SW480 (cell line): ENCODE measurements at regions not wholly inside any gene's neighbourhood (a gene's known extent, or its start where the extent isn't known, plus 50 kb on each side); places are given as distances from the start of the nearest gene placed in this dataset.
"Not testable (repeated sequence)": the region's sequence is repeated elsewhere in the genome, so short reads cannot be mapped to it uniquely, and the experiment has no call there.

ENCODE experiments used
- DNase-seq: peaks from one replicate; pipeline ENCODE4 v3.0.0-alpha.2; 2016; ENCODE audit warnings: low spot score

- DNase-seq: no peak
These were observed 484.2 kb upstream of the SOX9 start for GRCh38 chr17:71636644-71637043.

- DNase-seq: no peak
These were observed 482.2 kb upstream of the SOX9 start for GRCh38 chr17:71638668-71639067.

GRCh38 chr17:71639865-71640264 is 481.0 kb upstream of the SOX9 start:
- DNase-seq: no peak

GRCh38 chr17:71646890-71647289 is 473.9 kb upstream of the SOX9 start:
- not testable (repeated sequence) for DNase-seq

- not testable (repeated sequence) for DNase-seq
These were observed 472.5 kb upstream of the SOX9 start for GRCh38 chr17:71648342-71648741.

DNA sequence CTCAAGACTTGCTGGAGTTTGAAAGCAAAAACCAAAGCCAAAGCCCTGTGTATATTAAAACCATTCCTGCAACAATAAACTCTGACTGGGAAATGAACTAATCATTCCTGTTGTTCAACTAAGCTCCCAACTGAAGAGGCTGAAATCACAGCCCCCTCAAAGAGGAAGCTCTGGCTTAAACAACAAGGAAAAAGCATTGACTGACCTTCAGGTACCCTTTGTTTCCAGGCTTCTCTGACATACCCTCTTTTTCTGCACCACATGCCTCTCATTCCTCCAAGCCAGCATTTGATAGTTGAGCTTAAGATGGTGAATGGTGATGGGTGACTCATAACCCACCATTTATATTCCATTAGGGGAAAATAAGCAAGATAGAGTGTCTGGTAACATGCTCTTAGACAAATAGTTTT is 470.9 kb upstream of the SOX9 start:
- DNase-seq: no peak

DNA sequence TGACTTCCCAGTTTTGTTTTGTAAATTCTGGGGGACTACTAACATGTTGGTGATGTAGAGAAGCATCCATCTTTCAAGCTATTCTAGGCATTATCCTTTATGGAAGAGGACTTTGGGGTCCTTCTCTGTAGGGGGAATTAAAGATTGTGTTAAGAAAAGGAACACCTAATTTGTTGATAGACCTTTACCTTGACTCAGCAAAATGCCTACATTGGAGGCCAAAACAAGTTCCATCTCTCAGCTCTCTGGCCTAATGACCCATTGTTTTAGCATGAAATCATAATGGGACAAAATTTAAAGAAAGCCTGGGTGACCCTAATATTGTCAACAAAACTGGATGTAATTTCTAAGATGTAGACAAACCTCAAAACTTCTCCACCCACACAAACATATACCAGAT is 465.3 kb upstream of the SOX9 start:
- no peak for DNase-seq

GRCh38 chr17:71656964-71657858 is 463.6 kb upstream of the SOX9 start:
- DNase-seq: no peak

GRCh38 chr17:71658996-71659395 is 461.8 kb upstream of the SOX9 start:
- no peak for DNase-seq

DNA sequence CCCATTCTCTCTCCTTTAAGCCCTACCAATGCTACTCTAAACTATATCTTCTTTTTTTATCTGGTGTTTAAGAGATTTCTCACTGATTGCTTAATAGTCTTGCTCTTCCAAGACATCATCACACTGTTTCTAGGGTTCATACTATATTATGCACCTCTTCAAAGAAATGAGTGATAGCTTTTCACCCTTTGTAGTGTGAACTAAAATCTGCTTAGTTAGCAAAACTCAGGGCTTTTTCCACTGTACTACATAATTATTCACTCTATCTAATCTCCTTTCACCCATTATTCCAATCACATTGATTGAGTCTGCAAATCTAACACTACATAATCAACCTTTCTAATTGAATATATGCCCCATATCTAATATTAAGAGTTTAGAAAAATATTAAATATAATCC is 456.0 kb upstream of the SOX9 start:
- no peak for DNase-seq

DNA sequence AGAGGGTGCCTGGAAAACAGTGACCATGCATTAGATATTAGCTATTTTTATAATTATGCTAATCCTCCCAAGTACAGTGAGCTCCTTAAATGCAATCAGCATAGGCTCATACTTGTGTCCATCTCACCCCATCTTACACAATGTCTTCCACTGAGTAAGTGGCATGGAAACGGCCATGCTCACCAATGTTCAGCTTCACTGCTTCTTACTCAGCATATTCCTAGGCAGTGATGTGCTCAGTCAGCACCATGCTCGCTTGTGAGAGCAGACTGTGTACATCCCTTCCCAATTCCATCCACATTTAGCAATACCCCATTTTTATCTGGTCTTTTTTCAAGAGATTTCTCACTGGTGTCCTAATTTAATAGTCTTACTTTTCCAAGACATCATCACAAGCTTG is 454.8 kb upstream of the SOX9 start:
- DNase-seq: no peak

DNA sequence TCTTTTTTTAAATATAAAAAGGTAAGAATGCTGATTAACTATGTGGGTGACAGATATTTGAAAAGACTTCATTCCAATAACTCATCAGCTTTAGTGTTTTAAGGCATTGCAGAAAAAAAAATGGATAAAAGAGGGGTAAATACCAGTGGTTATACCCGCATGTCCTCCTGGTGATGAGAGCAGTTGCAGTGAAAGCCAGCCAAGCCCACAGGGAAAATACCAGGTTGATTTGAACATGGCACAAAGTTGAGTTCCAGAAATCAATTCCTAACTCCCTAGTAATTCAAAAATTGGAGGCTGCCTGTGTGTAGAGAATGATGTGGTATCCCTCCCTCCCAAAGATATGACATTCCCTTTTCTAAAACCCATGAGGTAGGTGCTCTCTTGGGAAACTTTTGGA is 453.2 kb upstream of the SOX9 start:
- DNase-seq: no peak

DNA sequence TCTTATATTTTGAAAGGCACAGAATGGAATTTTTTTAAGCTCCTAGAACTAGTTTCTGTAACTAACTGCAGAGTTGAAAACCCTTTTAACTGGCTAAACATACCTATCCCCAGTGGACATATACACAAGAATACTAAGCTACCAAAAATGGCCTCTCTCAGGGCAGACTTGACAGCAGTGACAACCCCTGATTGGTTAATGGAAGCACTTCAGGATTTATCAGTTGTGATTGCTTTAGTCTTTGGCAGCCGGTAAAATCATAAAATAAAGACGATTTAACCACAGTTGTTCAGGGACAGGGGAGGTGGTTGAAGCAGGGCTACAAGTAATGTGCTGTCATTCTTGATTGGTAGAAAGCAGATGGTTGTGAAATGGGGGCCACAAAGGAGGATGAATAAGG is 452.0 kb upstream of the SOX9 start:
- no peak for DNase-seq

DNA sequence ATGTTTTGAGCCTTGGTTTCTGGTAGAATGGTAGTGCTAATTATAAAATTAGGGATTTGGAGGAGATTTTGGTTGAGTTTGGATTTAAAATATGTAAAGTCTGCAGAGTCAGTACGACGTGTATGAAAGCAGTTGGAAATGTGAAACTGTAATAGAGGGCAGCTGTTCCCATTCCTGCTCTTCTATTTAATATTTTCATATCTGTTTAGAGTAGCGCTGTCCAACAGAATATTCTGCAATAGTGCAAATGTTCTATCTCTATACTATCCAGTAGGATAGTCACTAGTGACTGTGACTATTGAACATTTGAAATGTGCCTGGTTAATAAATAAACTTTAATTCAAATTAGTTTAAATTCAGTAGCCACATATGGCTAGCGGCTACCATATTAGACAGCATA is 443.4 kb upstream of the SOX9 start:
- no peak for DNase-seq

DNA sequence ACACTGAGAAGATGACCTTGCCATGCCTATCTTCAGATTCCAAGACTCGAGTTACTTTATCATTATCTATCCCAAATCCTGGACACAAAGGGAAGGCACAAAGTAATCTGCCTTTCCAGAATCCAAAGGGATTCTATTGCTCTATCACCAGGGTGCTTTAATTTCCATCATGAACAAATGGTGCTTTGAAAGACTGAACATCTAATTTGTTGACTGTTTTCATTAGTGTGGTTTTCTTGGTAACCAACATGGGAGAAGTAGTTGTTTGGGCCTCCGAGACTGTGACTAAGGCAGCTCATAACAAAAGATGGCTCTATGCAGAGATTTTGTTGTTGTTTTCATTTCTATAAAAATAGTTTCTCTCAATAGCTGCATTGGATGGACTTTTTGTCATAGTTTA is 441.0 kb upstream of the SOX9 start:
- DNase-seq: no peak

GRCh38 chr17:71681427-71682173 is 439.2 kb upstream of the SOX9 start:
- DNase-seq: no peak

DNA sequence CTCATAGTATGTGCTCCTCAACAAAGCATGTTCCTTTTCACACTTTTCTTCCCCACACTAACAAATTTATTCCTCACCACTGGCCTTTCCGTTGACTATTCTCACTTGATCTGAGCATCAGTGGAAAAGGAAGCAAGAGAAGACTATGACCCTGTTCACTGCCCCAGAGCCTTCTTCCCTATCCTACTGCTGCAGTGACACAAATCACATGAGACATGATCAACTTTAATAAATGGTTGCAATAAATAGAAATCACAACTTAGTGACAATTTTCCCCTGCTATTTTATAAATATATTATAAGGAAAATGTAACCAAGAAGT is 438.7 kb upstream of the SOX9 start:
- DNase-seq: no peak

DNA sequence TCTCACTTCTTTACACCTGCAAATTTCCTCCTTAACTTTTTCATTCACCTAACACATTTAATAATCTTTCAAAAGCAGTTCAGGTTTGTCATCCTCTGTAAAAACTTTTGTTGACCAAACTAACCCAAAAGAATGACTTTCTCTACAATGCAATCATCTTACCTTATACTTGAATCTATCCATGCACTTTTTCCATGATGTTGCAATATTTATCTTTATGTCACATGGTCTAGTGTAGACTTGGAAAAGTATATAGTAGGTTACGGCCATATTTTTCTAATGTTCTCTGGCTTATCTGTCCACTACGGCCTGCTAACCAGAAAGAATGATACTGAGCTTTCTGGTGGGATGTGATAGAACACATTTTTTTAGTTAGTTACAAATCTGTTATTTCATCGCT is 431.0 kb upstream of the SOX9 start:
- no peak for DNase-seq

DNA sequence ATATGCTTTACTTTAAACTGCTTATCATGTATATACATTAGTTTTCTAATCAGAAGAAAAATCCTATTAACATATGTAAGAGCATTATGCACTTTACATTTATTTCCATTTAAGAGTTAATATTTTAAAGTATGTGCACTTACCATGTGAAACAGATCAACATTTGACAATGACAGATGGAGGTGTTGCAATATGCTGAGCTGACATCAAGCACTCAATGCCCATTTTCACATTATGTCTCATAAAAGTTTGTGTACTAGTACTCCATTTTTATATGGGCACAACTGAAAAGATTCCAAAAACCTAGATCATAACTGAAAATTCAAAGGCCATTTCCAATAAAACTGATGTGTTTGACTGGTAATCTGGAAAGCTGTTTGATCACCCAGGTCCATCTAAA is 420.9 kb upstream of the SOX9 start:
- no peak for DNase-seq

DNA sequence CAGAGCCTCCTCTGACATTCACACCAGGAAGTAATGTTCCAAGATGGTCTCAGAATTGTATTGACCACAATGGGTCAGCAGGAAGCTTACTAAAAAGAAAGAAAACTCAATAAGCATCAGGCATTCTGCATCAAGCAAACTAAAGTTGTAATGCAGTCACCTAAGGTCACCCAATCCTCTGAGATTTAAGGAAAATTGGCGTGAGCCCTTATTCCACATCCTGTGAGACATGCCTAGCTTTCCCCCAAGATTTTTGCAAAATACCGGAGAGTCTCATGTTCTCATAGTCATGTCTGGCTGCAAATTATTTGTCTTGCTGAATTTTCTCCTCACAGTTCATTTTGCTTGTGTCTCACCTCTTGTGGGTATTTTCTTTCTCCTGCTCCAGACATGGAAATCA is 417.1 kb upstream of the SOX9 start:
- no peak for DNase-seq

GRCh38 chr17:71709271-71709890 is 411.4 kb upstream of the SOX9 start:
- no peak for DNase-seq

DNA sequence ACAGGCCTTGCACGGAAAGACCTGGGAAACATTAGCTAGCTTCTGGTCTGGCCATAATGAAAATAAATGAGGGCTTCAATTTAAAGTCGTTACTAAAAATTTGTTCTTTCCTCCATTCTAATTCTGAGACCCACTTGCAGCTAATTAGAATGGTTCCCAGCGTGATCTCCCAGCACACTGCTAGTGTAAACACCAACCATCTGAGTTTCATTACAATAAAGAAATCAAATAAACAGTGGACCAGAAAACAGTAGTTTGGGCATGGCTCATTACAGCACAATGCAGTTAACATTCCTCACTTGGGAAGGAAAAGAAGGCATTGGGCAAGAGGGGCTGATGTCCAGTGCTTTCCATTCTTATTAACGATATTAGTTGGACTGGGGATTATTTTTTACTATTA is 410.9 kb upstream of the SOX9 start:
- no peak for DNase-seq

DNA sequence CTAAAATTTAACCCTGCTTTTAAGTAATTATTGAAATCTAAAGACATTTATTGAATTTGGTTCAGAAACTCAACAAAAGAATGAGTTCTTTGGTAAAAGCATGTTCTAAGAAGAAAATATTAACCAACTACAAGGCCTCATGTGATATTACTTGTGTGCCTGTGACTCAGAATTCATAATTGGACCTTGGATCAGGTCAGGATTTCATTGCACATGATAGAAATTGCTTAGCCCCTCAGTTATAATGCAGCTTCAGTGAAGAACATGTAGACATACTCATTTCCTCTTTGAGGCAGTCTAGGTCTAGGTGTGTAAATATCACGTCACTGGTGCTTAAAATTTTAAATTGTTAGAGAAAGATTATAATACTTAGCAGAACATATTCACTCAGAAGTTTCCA is 410.0 kb upstream of the SOX9 start:
- DNase-seq: no peak
